Stimulated activated CD4-positive, alpha-beta T cell treated with anti-CD3 and anti-CD28 coated beads, Interleukin-2, amount 100 ng/mL, for 48 hours (primary cell): ENCODE measurements at regions not wholly inside any gene's neighbourhood (a gene's known extent, or its start where the extent isn't known, plus 50 kb on each side); places are given as distances from the start of the nearest gene placed in this dataset.

ENCODE experiments used
- DNase-seq, 2 donors: peaks; one replicate each; pipeline ENCODE4 v3.0.0-alpha.2; 2020

DNA sequence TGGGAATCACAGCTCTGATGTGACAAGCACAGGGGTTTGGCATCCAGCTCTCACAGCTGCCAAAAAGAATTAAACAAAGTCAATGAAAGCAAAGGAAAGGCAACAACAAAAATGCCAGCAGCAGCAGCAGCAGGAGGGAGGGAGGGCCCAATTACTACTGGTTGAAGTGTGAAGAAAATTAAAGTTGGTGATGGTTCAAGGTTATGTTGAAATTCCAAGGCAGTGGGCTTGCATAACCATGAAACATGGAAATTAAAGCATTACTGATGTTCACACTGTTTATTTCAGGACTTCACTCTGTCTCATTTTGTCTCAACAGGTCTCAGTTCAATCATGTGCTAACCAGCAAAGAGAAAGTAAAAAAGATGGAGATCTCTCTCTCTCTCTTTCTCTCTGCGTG is 220.3 kb upstream of the LYPLAL1 start:
- DNase-seq: no peak

DNA sequence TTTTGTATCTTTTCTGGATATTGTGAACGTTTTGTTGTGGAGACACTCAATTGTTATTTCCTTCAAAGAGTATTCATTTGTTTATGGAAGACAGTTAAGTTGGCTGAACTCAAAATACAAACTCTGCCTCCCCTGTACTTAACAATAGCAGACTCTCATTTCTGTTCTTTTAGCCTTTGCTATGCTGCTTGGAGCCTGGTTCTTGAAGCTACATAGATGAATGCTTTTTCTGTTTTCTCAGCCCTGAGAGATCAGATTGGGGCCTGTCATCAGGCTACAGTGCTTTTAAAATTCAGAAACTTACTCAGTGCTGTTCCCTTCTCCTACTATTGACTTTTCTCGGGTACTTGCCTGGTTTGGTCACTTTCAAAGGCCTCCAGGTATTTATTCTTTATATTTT is 215.7 kb upstream of the LYPLAL1 start:
- DNase-seq: no peak

DNA sequence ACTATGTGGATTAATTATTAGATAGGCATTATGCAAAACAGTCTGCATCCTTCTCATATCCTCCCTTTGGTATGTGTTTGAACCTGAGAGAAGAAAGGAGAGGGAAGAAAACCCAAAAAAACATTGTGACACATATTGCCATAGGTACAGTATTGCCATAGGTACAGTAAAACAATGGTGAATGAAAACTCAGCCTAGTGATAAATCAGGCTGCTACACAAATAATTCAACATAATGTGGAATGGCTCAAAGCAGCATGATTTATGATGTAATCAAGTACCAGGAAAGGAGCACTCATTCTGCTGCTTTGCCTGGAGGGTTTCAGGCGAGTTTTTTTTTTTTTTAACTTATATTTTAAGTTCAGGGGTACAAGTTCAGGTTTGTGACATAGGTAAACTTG is 213.9 kb upstream of the LYPLAL1 start:
- no peak for DNase-seq

DNA sequence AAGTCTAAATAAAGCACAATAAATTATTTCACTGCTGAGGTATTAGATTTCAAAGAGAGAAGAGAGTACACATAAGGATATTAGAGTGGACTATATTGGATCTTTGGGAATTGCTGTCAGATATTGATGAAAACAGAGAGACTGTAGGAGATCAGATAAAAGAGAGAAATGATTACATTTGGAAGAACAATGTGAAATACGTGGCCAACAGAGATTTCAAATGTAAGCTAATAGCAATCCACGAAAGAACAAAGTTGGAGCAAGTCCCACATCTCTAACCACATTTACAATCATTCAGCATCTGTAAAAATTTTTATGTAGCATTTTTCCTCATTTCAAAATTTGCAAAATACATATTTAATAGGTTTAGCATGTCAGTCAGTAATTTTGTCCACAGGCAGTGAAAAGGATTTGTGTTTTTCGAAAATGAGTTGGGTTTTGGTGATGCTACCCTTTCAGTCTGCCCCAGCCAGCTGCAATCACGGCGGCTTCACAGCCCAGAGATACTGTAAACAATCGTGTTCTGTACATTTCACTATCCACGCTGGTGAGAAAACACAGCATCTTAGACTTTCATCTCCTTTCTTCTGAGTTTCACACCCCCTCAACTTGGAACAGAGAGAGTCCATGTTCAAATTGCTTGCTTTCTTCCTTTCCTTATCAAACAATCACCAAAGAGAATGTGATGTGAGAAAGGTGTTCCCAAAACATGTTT is 209.1 kb upstream of the LYPLAL1 start:
- DNase-seq: no peak

DNA sequence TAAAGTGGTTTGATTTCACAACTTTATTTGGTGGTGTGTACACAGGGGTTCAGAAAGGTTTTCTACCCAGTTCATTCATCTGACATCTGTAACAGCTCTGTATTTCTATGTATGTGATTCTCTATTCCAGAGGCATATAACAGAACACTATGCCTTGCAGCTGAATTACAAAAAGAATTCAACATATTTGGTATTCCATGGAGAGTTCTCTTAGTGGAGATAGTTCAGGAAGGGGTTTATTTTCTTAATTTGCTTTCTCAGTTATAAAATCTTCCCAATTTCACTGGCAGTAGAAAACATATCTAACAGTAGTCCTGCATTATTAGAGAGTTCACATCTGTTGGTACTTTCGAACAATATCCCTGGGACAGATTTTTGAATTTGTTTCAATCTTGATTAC is 207.9 kb upstream of the LYPLAL1 start:
- DNase-seq: no peak

DNA sequence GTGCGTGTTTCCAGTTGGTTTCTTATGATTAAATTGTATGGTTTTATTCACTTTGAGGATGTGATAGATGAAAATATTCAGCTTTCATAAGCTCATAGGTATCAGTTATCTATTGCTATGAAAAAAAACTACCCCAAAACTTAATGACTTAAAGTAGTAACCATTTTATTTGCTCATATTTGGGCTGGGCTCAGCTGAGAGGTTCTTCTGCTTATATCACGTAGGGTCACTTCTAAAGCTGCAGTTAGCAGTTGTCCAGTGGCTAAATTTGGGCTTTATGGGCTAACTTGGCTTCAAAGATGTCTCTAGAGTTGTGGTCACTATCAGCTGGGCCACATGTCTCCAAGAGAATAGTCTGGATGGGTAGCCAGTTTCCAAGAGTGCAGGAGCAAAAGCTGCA is 206.4 kb upstream of the LYPLAL1 start:
- DNase-seq: no peak

DNA sequence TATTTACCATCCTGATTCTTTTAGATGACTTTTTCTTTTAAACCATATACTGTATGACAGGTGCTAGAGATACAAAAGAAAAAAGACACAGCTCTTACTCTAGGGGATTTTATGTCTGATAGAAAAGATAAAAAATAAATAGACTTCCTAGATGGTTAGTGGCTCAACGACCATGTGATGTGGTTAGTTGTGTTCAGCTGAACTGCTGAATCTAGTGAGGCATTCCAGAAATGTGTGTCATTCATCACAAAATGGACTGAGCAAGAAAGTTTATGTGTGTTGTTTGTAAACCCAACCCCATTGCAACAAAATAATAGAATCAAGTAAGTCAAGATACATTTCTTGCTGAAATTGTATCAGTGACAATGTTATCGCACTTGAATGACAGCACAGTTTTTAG is 205.8 kb upstream of the LYPLAL1 start:
- DNase-seq: no peak

DNA sequence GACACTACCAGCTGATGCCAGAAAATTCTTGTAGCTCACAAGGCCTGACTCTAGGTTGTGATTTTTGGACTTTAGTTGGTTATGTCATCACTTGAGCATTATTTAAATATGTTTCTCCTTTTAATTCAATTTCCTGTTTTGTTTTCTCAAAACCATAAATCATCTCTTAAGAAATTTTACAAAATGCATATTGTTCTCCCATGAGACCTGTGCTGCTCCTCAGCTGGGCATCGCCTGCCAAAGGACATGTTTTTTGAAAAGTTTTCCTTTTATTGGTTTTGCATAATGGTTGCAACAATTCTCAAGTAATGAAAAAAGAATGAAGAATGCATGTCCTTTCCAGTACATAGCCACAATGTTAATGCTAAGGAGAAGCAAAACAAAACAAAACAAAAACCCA is 204.7 kb upstream of the LYPLAL1 start:
- no peak for DNase-seq

DNA sequence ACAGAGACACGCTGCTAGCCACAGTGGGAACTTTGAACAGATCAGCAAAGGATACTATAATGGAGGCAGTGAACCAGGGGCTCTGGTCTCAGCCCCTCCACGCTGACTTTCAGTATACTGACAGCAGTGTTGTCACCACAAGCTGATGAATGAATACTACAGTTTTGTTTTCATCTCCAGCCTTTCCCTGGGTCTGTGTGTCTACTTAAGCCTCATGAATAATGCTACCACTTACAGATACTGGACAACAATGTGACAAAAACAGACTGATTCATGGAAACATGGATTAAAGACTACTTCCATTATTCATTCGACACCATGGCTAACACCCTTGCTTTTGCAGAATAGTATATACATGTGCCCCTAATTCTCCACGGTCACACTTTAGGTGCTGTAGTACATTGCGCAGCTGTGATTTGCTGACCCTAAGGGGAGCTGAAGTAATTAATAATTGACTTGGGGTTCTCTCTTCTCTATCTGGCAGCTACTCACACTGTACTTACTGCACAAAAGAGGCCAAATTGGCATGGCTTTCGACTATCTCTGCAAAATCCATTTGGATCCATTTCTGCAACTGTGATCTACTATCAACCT is 203.2 kb upstream of the LYPLAL1 start:
- DNase-seq: no peak

DNA sequence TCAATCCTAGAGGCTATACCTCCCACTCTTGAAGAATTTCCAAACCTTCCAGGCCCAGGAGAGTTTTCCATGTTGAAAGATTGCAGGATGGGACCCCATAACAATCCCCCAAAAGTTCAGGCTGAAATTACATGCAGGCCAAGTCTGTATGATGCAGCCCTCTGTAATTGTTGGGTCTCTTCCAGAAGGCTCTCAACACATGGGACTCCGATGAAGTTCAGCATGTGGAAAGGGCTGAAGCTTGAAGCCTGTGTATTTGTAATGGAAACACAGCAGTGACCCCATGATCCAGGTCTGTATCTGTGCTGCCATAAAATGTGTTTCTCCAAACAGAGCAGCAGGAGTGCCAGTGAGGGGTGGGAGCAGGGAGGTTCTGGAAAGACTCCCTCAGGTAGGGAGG is 202.5 kb upstream of the LYPLAL1 start:
- no peak for DNase-seq

DNA sequence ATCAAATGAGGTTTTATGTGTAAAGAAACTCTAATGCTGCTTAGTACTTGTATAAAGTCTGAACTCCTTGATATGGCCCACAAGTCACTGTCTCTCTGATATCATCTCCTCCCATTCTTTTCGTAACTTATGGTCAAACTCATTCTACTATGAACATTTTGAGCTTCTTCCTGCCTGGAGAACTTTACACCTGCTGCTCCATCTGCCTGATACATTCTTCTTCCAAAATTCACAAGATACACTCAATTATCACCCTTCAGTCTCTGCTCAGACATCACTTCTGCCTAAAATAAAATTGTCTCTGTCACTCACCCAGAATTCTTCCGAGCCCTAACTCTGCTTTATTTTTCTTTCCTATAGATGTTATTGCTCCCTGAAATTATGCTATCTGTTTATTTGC is 192.8 kb upstream of the LYPLAL1 start:
- no peak for DNase-seq

DNA sequence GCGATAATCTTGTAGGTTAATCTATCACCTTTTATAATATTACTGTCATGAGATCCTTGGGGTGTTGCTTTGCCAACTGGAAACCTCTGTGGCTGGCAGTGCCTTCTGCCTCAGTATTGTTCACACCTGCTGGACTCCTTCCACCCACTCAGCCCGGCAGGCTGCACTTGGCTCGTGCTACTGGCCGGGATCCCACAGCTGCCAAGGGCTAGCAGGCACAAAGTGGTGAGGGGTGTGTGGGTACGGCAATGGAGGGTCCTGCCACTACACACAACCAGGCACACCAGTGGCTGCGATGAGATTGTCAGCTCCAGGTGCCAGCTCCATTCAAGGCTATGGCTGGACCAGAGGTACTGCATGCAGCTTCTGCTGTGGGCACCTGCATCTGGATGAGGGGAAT is 191.2 kb upstream of the LYPLAL1 start:
- DNase-seq: no peak

DNA sequence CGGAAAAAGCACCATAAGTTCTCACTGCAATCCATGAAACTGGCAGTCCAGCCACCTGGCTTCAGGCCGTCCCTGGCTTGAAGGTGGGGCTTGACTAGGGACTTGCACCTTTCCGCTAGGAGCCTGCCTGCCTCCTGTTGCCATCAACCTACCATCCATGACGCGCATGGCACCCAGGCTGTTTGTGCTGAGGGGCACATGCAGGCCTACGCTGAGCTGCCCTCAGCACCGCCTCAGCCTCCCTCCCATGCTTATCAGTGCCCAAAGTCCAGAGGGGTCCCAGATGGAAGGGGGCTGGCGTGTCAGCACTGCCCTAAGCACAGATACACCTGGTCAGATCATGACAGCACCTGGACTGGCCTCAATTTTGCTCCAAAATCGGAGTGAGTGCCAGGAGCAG is 190.2 kb upstream of the LYPLAL1 start:
- DNase-seq: no peak

DNA sequence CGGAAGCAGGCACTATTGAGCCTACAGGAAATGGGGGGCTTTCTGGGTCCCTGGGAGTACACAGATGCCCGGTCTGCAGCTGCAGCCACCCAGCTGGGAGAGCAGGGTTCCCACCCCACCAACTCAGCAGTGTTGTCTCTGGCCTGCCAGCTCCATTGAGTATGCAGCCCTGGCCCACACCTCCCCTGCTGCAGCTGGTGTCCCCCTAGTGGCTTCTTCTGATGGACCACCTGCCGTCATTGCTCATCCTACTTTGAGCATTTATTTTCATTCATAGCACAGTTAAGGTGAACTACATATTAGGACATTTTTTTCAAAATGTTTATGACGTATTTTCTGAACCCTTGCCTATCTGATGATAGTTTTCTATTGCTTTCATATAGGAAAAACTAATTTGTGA is 189.8 kb upstream of the LYPLAL1 start:
- DNase-seq: no peak

DNA sequence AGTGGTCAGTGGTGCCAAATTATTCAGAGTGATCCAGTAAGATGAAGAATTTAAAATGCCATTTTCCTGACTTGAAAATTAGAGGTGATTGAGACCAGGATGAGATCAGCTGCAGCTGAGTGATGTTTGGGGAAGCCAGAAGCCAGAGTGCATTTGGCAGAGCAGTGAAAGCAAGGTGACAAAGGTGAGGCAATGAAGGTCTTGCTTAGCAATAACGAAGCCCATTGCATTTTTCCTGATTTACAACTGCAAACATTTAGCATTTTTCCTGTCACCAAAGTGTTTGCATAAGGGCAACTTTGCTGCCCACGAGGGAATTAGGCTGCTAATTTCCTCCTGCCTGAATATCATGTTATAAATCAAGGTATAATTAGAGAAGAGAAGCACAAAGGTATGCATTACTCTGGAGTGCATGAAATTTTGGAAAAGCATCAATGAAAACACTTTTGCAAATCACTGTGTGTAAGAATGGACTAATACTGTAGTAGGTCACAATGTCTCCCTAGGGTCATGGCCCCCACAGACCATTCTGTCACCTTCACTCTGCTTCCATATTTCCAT is 188.2 kb upstream of the LYPLAL1 start:
- no peak for DNase-seq

DNA sequence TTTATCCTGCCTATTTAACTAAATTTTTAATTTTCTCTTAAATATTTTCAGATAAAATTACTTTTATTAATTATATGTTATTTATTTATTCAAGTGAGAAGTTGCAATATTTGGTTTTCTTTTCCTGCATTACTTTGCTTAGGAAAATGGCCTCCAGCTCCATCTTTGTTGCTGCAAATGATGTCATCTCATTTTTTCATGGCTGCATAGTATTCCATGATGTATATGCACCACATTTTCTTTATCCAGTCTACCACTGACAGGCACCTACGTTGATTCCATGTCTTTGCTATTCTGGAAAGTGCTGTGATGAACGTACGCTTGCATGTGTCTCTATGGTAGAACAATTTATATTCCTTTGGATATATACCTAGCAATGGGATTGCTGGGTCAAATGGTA is 186.9 kb upstream of the LYPLAL1 start:
- DNase-seq: no peak

DNA sequence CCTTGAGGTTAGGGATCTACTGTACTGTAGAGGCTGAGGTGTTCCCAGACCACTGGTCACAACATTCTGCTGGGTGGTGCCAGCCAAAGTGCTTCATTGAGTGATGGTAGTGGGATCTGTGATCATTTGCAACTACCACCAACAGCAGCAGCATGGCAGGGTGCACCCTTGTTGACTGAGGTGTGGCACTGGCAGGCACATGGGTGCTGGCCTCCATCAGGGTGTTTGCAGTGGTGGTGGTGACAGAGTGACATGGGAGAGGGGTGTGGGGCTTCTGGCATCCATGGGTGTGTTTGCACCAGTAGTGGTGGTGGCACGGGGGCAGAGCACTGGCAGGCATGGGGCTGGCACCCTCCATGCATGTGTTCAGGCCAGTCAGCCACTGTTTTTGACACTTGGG is 183.7 kb upstream of the LYPLAL1 start:
- DNase-seq: no peak

DNA sequence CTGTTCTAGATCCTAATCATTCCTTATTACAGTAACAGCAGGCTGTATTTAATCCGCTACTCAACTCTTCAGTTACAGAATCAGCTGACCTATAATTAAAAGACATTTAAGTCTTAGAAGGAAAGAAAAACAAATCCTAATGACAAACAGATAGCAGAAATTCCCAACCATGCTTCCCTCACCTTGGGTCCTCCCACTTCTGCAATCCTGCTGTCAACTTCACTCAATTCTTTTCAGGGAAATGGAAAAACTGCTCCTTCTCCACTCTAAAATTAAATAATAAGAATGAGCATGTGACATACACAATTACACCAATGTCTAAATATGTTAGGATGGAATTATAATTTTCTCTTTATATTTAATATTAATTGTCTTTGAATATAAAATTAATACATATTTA is 182.6 kb upstream of the LYPLAL1 start:
- DNase-seq: no peak

DNA sequence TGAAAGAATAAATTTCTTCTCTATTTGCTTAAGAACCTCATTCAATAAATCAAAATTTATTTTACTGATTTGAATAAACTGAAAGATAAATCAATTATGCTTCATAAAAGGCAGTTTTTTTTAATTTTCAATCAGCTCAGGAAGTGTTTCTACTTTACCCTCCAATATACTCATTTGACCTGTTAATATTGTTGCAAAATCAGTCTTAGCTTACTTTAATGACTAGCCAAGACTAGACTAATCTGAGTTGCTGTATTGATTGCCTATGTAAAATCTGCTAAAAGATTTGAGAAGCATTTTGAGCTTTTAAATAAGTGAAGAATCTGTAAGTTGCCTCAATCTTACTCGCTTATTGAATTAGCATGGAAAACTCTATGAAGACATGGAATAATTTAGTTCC is 179.1 kb upstream of the LYPLAL1 start:
- DNase-seq: no peak

DNA sequence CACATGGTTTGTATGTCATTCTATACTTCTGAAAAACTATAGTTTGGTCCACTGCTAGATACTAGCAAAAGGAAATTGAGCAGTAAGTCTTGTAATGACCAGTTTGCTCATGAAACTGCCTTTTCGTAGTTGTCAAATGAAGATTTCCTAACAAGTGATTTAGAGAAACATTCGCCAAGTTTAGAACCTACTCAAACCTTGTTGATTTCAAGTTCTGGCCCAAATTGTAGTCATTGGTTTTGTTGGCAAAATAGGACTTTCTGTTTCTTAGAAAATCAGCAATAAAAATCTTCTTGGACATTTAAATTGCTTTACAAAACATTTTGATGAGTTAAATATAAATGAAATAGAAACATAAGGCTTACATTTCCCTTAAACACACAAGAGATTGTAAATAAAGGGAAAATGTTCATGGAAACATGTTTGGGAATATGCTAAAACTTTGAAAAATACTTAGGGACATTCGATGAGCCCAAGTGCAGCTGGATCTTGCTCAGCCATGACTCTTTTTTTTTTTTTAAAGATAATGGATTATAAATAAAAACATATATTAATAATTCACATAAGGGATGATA is 178.5 kb upstream of the LYPLAL1 start:
- no peak for DNase-seq

DNA sequence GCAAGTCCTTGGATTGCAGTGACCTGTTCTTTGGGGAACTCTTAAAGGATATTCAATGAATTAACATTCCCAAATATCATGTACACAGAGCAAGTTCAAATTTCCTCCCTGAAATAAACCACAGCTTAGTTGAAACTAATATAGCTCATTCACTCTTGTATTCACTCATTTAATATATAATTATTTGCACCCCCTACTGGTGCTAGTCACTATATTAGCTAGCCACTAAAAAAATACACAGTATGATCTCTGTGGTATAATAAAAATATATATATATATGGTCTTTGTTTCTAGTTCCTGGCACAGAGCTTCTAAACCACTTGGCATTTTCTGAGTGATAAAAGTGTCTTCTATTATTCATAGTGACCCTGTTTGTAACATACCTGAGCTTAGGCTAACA is 177.3 kb upstream of the LYPLAL1 start:
- DNase-seq: no peak

DNA sequence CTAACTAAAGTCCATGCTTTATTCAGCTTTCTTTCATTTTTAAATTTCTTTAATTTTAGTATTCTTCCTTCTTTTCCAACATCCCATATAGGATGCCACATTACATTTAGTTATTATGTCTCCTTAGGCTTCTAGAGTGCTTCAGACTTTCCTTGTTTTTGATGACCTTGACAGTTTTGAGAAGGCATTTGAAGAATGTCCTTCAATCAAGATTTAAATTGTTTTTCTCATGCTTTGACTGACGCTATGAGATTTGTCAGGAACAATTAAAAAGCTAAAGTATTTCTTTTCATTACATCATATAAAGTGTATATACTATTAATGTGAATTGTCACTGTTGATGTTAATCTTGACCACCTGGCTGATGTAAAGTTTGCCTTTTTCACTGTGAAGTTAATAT is 173.7 kb upstream of the LYPLAL1 start:
- no peak for DNase-seq

DNA sequence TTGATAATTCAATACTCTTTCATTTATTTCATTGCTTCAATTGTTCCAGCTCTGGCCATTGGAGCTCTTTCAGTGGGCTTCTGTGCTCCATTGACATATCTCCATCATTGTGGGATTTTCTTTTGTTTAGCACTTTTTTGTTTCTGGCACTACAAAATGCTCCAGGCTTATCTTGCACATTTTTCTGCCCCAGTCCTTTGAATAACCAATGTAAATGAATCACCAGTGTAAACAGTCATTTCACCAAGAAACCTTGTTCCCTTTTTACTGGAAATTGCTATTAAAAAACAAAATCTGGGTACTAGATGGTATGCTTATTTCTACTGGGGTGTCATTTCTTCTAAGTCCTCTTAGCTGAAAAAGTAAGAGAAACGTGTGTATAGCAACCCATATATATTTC is 173.0 kb upstream of the LYPLAL1 start:
- no peak for DNase-seq

DNA sequence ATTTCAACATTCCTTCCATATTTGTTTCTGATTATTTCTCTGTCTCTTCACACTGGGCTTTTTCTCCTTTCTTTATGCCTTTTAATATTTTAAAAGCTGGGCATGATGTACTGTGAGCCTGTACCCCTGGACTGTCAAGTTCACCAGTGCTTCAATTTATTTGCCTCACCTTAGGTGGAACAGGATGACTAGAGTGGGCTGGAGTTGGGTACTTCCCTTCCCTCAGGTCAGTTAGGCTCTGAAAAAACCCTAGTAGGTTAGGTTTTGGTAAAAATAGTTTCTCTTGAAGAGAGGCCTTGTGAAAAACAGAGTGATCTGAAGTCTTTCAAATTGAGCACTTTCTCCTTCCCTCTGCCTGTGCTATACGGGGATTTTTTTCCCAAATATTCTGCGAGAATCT is 163.0 kb upstream of the LYPLAL1 start:
- DNase-seq: no peak

DNA sequence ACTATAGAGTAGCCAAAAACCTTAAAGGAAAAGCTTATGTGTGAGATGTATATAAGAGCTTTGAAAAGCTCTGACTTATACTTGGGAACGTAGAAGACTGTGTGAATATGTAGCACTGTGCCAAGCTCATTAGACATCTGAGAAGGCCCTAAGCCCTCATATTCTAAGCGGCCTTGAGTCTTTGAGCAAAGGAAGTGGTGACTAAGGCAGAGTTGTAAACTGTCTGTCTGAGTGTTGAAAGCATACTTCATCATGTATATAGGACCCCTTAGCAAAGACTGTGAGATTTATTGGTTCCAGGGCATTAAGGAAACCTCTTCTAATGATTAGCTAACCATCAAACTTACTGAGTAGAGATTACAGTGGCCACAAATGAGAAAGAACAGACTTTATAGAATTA is 153.3 kb upstream of the LYPLAL1 start:
- DNase-seq: no peak
